Ishikawa (cell line): ENCODE measurements at regions not wholly inside any gene's neighbourhood (a gene's known extent, or its start where the extent isn't known, plus 50 kb on each side); places are given as distances from the start of the nearest gene placed in this dataset.

Experiments used
- CEBPB ChIP-seq: IDR thresholded peaks from 2 replicates; pipeline ENCODE4 v1.6.1; 2012
- CREB1 ChIP-seq: IDR thresholded peaks from 2 replicates; pipeline ENCODE4 v1.6.1; 2012; ENCODE audit warnings: low read depth
- EGR1 ChIP-seq: IDR thresholded peaks from 2 replicates; pipeline ENCODE4 v1.6.1; 2012
- EP300 ChIP-seq: IDR thresholded peaks from 2 replicates; pipeline ENCODE4 v1.6.1; 2012; ENCODE audit warnings: borderline replicate concordance
- FOXM1 ChIP-seq: IDR thresholded peaks from 2 replicates; pipeline ENCODE4 v1.6.1; 2012; ENCODE audit warnings: low read depth, borderline replicate concordance
- MAX ChIP-seq: IDR thresholded peaks from 2 replicates; pipeline ENCODE4 v1.6.1; 2012
- NFIC ChIP-seq: IDR thresholded peaks from 2 replicates; pipeline ENCODE4 v1.6.1; 2012
- RAD21 ChIP-seq: IDR thresholded peaks from 2 replicates; pipeline ENCODE4 v1.6.1; 2012; ENCODE audit warnings: low read depth
- TAF1 ChIP-seq: IDR thresholded peaks from 2 replicates; pipeline ENCODE4 v1.6.1; 2012; ENCODE audit warnings: low read depth, mild to moderate bottlenecking
- TCF12 ChIP-seq: IDR thresholded peaks from 2 replicates; pipeline ENCODE4 v1.6.1; 2012; ENCODE audit warnings: low read depth
- TEAD4 ChIP-seq: IDR thresholded peaks from 2 replicates; pipeline ENCODE4 v1.6.1; 2012
- USF1 ChIP-seq: IDR thresholded peaks from 2 replicates; pipeline ENCODE4 v1.6.1; 2012
- YY1 ChIP-seq: IDR thresholded peaks from 2 replicates; pipeline ENCODE4 v1.6.1; 2012; ENCODE audit warnings: low read depth
- ZBTB7A ChIP-seq: IDR thresholded peaks from 2 replicates; pipeline ENCODE4 v1.6.1; 2012; ENCODE audit warnings: low read depth
- TF ChIP-seq, protein P1 (sequence below): IDR thresholded peaks from 2 replicates; pipeline ENCODE4 v1.6.1; 2012; ENCODE audit warnings: low read depth, mild to moderate bottlenecking

DNA sequence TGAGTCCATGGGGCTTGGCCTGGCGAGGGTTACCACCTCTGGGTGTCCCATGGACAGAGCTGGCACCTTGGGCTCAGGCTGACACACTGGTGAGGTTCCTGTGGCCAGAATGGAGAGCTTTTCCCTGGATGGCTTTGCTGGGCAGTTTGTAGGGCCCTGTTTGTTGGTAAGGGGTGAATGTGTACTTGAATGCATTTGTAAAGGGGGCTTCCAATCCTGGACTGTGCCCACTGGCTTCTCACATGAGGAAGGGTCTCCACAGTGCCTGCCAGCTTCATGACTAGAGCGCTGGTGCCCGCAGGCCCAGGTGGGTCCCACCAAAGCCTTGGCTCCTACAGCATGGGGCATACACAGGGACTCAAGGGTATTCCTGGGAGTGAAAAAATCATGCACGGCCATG, 103.5 kb upstream of the SIX2 start:
- TF ChIP-seq NFIC (no peak), RAD21 (no peak), CEBPB (no peak), USF1 (no peak), TAF1 (no peak)

GRCh38 chr2:45105050-45105582, 95.9 kb upstream of the SIX2 start:
- no peak for TF ChIP-seq EP300
- no peak for TF ChIP-seq RAD21

DNA sequence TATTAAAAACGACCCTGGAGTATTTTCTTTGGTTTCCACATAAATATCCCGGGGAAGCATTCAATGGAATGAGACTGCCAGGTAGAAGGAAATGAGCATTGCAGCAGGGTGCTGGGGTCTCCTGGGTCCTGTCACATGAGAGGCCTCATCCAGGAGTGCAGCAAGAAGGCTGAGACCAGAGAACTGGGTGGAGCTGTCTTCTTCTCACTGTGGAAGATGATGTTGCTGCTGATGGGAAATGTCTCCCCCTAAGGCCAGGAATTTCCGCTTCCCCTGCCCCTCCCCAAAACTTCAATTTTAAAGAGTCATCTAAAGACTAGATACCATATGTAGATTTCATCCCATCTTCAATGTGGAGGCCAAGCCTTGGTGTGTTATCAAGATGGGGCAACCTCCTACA, 95.2 kb upstream of the SIX2 start:
- TF ChIP-seq, protein P1, sequence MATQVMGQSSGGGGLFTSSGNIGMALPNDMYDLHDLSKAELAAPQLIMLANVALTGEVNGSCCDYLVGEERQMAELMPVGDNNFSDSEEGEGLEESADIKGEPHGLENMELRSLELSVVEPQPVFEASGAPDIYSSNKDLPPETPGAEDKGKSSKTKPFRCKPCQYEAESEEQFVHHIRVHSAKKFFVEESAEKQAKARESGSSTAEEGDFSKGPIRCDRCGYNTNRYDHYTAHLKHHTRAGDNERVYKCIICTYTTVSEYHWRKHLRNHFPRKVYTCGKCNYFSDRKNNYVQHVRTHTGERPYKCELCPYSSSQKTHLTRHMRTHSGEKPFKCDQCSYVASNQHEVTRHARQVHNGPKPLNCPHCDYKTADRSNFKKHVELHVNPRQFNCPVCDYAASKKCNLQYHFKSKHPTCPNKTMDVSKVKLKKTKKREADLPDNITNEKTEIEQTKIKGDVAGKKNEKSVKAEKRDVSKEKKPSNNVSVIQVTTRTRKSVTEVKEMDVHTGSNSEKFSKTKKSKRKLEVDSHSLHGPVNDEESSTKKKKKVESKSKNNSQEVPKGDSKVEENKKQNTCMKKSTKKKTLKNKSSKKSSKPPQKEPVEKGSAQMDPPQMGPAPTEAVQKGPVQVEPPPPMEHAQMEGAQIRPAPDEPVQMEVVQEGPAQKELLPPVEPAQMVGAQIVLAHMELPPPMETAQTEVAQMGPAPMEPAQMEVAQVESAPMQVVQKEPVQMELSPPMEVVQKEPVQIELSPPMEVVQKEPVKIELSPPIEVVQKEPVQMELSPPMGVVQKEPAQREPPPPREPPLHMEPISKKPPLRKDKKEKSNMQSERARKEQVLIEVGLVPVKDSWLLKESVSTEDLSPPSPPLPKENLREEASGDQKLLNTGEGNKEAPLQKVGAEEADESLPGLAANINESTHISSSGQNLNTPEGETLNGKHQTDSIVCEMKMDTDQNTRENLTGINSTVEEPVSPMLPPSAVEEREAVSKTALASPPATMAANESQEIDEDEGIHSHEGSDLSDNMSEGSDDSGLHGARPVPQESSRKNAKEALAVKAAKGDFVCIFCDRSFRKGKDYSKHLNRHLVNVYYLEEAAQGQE, result no peak
- TF ChIP-seq MAX, result no peak
- TF ChIP-seq ZBTB7A, result no peak
- no peak for TF ChIP-seq FOXM1
- TF ChIP-seq CEBPB, result no peak
- TF ChIP-seq TCF12, result no peak
- TF ChIP-seq TAF1, result no peak
- no peak for TF ChIP-seq RAD21
- TF ChIP-seq CREB1, result no peak
- TF ChIP-seq EP300, result no peak
- TF ChIP-seq NFIC, result no peak

DNA sequence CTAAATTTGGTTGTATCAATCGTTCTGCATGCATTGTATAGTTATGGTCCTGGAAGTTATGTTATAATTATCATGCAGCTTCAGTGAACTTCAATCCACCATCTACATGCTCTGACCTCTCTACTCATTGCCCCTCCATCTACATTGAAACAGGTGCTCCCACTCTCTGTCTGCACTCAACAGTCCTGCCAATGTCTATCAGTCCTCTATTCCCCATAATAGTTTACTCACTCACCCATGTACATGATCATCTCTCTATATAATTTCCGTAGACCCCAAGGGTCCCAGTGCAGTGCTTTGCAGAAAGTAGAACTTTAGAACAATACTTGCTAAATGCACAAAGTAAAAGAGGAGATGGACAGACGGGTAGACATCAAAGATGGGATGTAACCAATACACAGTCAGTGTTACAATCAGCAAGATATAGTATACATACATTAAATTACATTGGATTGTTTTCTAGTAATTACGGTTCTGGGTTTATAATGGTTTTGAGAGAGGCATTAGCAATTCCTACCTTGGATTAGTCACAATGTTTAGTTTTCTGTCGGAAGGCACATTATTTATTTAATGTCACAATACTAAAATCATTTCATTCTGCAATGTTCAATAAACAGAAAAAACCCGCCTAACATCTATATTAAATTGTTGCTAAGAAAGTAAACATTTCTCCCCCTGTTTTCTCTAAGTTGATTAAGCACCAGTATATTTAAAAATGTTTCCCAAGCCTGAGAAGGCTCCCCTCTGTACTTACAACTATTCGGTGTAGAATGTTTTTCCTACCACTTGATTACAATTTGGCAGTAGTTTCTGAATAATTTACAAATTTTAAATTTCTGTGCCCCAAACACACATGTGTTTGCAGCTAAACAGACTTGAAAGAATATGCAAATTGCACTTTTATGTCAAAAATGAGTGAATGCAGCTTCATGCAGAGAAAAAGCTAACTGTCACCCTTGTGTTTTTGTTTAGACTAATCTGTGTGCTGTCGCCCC, 94.4 kb upstream of the SIX2 start:
- no peak for TF ChIP-seq TCF12
- no peak for TF ChIP-seq CREB1
- no peak for TF ChIP-seq EGR1
- TF ChIP-seq YY1, result no peak
- no peak for TF ChIP-seq EP300
- TF ChIP-seq ZBTB7A, result no peak
- no peak for TF ChIP-seq RAD21
- TF ChIP-seq TEAD4, result no peak
- TF ChIP-seq NFIC, result no peak
- TF ChIP-seq, protein P1, result no peak
- no peak for TF ChIP-seq CEBPB
- TF ChIP-seq MAX, result no peak
- TF ChIP-seq USF1, result no peak

GRCh38 chr2:45102579-45103117, 93.4 kb upstream of the SIX2 start:
- TF ChIP-seq TEAD4, result no peak
- TF ChIP-seq, protein P1, result no peak
- no peak for TF ChIP-seq EGR1
- no peak for TF ChIP-seq TCF12
- TF ChIP-seq MAX, result no peak
- TF ChIP-seq NFIC, result no peak
- TF ChIP-seq YY1, result no peak
- no peak for TF ChIP-seq FOXM1
- no peak for TF ChIP-seq CREB1
- no peak for TF ChIP-seq CEBPB
- no peak for TF ChIP-seq TAF1
- TF ChIP-seq ZBTB7A, result no peak
- TF ChIP-seq EP300, result no peak
- no peak for TF ChIP-seq RAD21
- TF ChIP-seq USF1, result no peak
